GM12878 (cell line): ENCODE measurements at regions not wholly inside any gene's neighbourhood (a gene's known extent, or its start where the extent isn't known, plus 50 kb on each side); places are given as distances from the start of the nearest gene placed in this dataset.

Experiments used
- ATAC-seq: fragments of 200-7000 bp; cut with Tn5 transposase; 3 replicates; pipeline ENCODE4 v1.9.1; 2020; ENCODE audit warnings: mild to moderate bottlenecking, moderate library complexity
- BruUV-seq: library from RNA; stranded (reverse); fragments of 400-500 nt; replicated peaks from 2 replicates; lab custom pipeline; 2021; lab: Mats Ljungman, UMichigan
- CTCF ChIA-PET: fragments of 300-600 bp; sonication (Branson Sonifier 250); formaldehyde crosslinking; extraction: SDS; loops from one replicate; lab custom pipeline; 2021; ENCODE audit warnings: inconsistent platforms; lab: Yijun Ruan, JAX
- POLR2A ChIA-PET: fragments of 350-600 bp; formaldehyde crosslinking; extraction: SDS; loops from one replicate; lab custom pipeline; 2021; ENCODE audit warnings: inconsistent platforms; lab: Charles Lee
- RAD21 ChIA-PET: fragments of 300-600 bp; sonication (Branson Sonifier 250); formaldehyde crosslinking; loops from one replicate; lab custom pipeline; 2023; ENCODE audit warnings: antibody characterized with exemption; ENCODE audit not compliant: unreplicated experiment; lab: Charles Lee
- SMC1A ChIA-PET: fragments of 300-600 bp; sonication (Branson Sonifier 250); formaldehyde crosslinking; loops from one replicate; lab custom pipeline; 2023; ENCODE audit not compliant: unreplicated experiment, uncharacterized antibody; lab: Charles Lee
- DNase-seq: peaks from one replicate; pipeline ENCODE4 v3.0.0-alpha.2; 2011; ENCODE audit warnings: low read depth, low spot score
- FAIRE-seq: peaks from 3 replicates; lab custom pipeline; 2011; peaks lifted over from hg19 to GRCh38; lab: Jason Lieb, UNC
- H2AFZ ChIP-seq: 2 replicates; pipeline ENCODE4 v1.6.0; 2011; ENCODE audit warnings: low read depth, low read length, control low read depth; ENCODE audit not compliant: control insufficient read depth
- H3K27ac ChIP-seq: 2 replicates; pipeline ENCODE4 v1.5.1; 2011; ENCODE audit warnings: control low read depth; ENCODE audit not compliant: control insufficient read depth, insufficient read depth
- H3K27me3 ChIP-seq, 2 experiments: replicated peaks in 1 of 2; 2 replicates each; pipeline versions ENCODE4 v1.6.0 to v1.6.1; 2011; ENCODE audit warnings: low read length in 1 of 2; ENCODE audit not compliant: control insufficient read depth in 2 of 2, insufficient read depth in 2 of 2
- H3K36me3 ChIP-seq, 2 experiments: 2 replicates each; pipeline ENCODE4 v1.5.1; 2011; ENCODE audit warnings: low read length in 1 of 2; ENCODE audit not compliant: control insufficient read depth in 2 of 2, insufficient read depth in 2 of 2
- H3K4me1 ChIP-seq: 2 replicates; pipeline ENCODE4 v1.6.1; 2011; ENCODE audit warnings: mild to moderate bottlenecking, low read length, moderate library complexity, mixed read lengths; ENCODE audit not compliant: control insufficient read depth, insufficient read depth
- H3K4me2 ChIP-seq: 2 replicates; pipeline ENCODE4 v1.6.0; 2011; ENCODE audit warnings: control low read depth; ENCODE audit not compliant: control insufficient read depth, insufficient read depth
- H3K4me3 ChIP-seq: fragments of 200-600 bp; sonication (generic); 2 replicates; pipeline ENCODE4 v1.5.1; 2016
- H3K79me2 ChIP-seq: 2 replicates; pipeline ENCODE4 v1.6.0; 2011; ENCODE audit warnings: low read length; ENCODE audit not compliant: control insufficient read depth, insufficient read depth
- H3K9ac ChIP-seq: 2 replicates; pipeline ENCODE4 v1.8.0; 2011; ENCODE audit warnings: low read length, control low read depth, mixed read lengths; ENCODE audit not compliant: control insufficient read depth, insufficient read depth
- H3K9me3 ChIP-seq: replicated peaks from 3 replicates; pipeline ENCODE4 v1.5.1; 2011; ENCODE audit warnings: mild to moderate bottlenecking, low read length; ENCODE audit not compliant: control insufficient read depth, insufficient read depth
- H4K20me1 ChIP-seq: 2 replicates; pipeline ENCODE4 v1.6.0; 2011; ENCODE audit not compliant: control insufficient read depth, insufficient read depth
- ATF3 ChIP-seq: IDR thresholded peaks from 2 replicates; pipeline ENCODE4 v1.6.1; 2011; ENCODE audit warnings: low read depth, mild to moderate bottlenecking, low read length, moderate library complexity, borderline replicate concordance; ENCODE audit errors: extremely low read depth
- CEBPZ ChIP-seq: fragments of 150-350 bp; IDR thresholded peaks from 2 replicates; pipeline ENCODE4 v1.6.1; 2016; ENCODE audit warnings: low read depth, low read length
- EP300 ChIP-seq, 2 experiments: fragments of 150-350 bp in 1 of 2; IDR thresholded peaks; 2 replicates each; pipeline ENCODE4 v1.6.1; 2011 to 2012; ENCODE audit warnings: low read depth in 2 of 2, low read length in 2 of 2, borderline replicate concordance in 1 of 2, improper control_type of control experiment in 1 of 2, inconsistent platforms in 1 of 2; ENCODE audit not compliant: control insufficient read depth in 1 of 2
- HDAC6 ChIP-seq: fragments of 200-600 bp; sonication (generic); IDR thresholded peaks from one replicate; pipeline ENCODE4 v1.8.0; 2017; ENCODE audit warnings: antibody characterized with exemption; ENCODE audit not compliant: unreplicated experiment
- HDGF ChIP-seq: fragments of 450-650 bp; IDR thresholded peaks from 2 replicates; pipeline ENCODE4 v1.6.1; 2016; ENCODE audit warnings: antibody characterized with exemption
- MEF2A ChIP-seq: IDR thresholded peaks from 2 replicates; pipeline ENCODE4 v1.6.1; 2011; ENCODE audit warnings: low read depth, mild to moderate bottlenecking, low read length, moderate library complexity; ENCODE audit not compliant: insufficient read depth
- MYB ChIP-seq: fragments of 150-350 bp; IDR thresholded peaks from 2 replicates; pipeline ENCODE4 v1.6.1; 2014; ENCODE audit warnings: mild to moderate bottlenecking, low read depth, low read length, borderline replicate concordance
- NBN ChIP-seq: fragments of 450-650 bp; IDR thresholded peaks from 2 replicates; pipeline ENCODE4 v1.6.1; 2016
- NFXL1 ChIP-seq: fragments of 450-650 bp; IDR thresholded peaks from 2 replicates; pipeline ENCODE4 v1.6.1; 2017; ENCODE audit warnings: antibody characterized with exemption, mild to moderate bottlenecking, borderline replicate concordance
- RAD21 ChIP-seq: IDR thresholded peaks from 2 replicates; pipeline ENCODE4 v1.6.1; 2011; ENCODE audit warnings: mild to moderate bottlenecking, low read depth, low read length, moderate library complexity; ENCODE audit not compliant: insufficient read depth
- SPI1 ChIP-seq: IDR thresholded peaks from 2 replicates; pipeline ENCODE4 v1.6.1; 2011; ENCODE audit warnings: low read depth, mild to moderate bottlenecking, low read length, moderate library complexity, borderline replicate concordance; ENCODE audit not compliant: insufficient read depth
- SREBF1 ChIP-seq: IDR thresholded peaks from 2 replicates; pipeline ENCODE4 v1.6.1; 2012; ENCODE audit warnings: mild to moderate bottlenecking, low read length
- SRF ChIP-seq, 2 experiments: IDR thresholded peaks; 2 replicates each; pipeline ENCODE4 v1.6.1; 2011; ENCODE audit warnings: low read depth in 2 of 2, low read length in 2 of 2, mild to moderate bottlenecking in 1 of 2, moderate library complexity in 1 of 2
- TCF7 ChIP-seq: IDR thresholded peaks from 2 replicates; pipeline ENCODE4 v1.6.1; 2014; ENCODE audit warnings: antibody characterized with exemption, borderline replicate concordance
- WGBS: methylation state at CpG from one replicate; pipeline ENCODE4 v1.1.6; 2016; ENCODE audit warnings: low lambda C conversion rate; ENCODE audit not compliant: insufficient replicate concordance, insufficient coverage; ENCODE audit errors: missing lambda C conversion rate; 5-methylcytosine and 5-hydroxymethylcytosine counted together
- in situ Hi-C: fragments of 300-500 bp; cut with MboI; formaldehyde crosslinking; loops from 9 replicates; pipeline ENCODE4 v1.14.3; 2018; ENCODE audit warnings: mixed read lengths
- intact Hi-C: fragments of 100-400 bp; cut with micrococcal nuclease; formaldehyde crosslinking; loops from one replicate; pipeline ENCODE4 v1.14.2; 2022; ENCODE audit not compliant: unreplicated experiment
- TF ChIP-seq, protein P1 (sequence below): fragments of 450-650 bp; IDR thresholded peaks from 2 replicates; pipeline ENCODE4 v1.6.1; 2016; ENCODE audit warnings: mild to moderate bottlenecking, moderate library complexity, borderline replicate concordance
- TF ChIP-seq, protein P2 (sequence below): IDR thresholded peaks from 2 replicates; pipeline ENCODE4 v1.6.1; 2011; ENCODE audit warnings: mild to moderate bottlenecking, low read depth, low read length, moderate library complexity; ENCODE audit not compliant: insufficient replicate concordance

DNA sequence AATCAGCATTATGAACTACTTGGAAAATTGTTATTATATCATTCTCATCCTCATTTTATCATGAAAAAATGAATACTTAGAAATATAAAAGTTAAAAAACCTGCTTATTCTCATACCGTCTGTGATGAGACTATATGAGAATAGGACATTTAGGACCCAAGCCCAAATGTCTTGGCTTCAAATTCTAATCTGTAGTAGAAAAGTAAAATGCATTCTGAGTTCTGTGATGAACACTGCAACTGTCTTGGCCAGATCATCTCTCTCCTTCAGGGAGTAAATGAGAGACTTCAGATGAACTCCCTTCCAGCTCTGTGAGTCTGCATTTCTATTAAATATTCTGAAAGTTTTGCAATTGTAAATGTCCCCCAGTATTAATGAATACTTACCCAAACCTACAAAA, 940.7 kb upstream of the KLHL29 start:
- no peak for ATAC-seq
- FAIRE-seq: no peak
- in situ Hi-C loops: no loop called here
- ChIA-PET RAD21 (no interaction called here), SMC1A (no interaction called here), POLR2A (no interaction called here), CTCF (no interaction called here)
- intact Hi-C loops: no loop called here
- Histone ChIP-seq H3K4me3 (no peak overlapping the region), H3K4me1 (no peaks in the 10 kb centered on the region), H3K4me2 (no peak overlapping the region), H3K79me2 (no peaks in the 10 kb centered on the region), H3K9me3 (no peaks in the 10 kb centered on the region), H3K27ac (no peak overlapping the region), H3K9ac (no peak overlapping the region), H2AFZ (no peak overlapping the region), H4K20me1 (no peaks in the 10 kb centered on the region), H3K36me3 (no peaks in the 10 kb centered on the region), H3K27me3 (no peaks in the 10 kb centered on the region)
- no TSS peak for BruUV-seq
- no peak for DNase-seq
- 30% methylated on average over 1 of the region's 1 CpG for WGBS
- TF ChIP-seq SREBF1: no peak
- no peak for TF ChIP-seq NFXL1
- TF ChIP-seq MYB: no peak
- TF ChIP-seq HDAC6: no peak
- TF ChIP-seq EP300 (IDR thresholded peaks at IDR 0.05; ENCODE audit: borderline replicate concordance in 1 of 2, control insufficient read depth in 1 of 2, low read depth in 2 of 2, low read length in 2 of 2): no peak
- TF ChIP-seq MEF2A: no peak
- TF ChIP-seq TCF7: no peak
- TF ChIP-seq, protein P1, sequence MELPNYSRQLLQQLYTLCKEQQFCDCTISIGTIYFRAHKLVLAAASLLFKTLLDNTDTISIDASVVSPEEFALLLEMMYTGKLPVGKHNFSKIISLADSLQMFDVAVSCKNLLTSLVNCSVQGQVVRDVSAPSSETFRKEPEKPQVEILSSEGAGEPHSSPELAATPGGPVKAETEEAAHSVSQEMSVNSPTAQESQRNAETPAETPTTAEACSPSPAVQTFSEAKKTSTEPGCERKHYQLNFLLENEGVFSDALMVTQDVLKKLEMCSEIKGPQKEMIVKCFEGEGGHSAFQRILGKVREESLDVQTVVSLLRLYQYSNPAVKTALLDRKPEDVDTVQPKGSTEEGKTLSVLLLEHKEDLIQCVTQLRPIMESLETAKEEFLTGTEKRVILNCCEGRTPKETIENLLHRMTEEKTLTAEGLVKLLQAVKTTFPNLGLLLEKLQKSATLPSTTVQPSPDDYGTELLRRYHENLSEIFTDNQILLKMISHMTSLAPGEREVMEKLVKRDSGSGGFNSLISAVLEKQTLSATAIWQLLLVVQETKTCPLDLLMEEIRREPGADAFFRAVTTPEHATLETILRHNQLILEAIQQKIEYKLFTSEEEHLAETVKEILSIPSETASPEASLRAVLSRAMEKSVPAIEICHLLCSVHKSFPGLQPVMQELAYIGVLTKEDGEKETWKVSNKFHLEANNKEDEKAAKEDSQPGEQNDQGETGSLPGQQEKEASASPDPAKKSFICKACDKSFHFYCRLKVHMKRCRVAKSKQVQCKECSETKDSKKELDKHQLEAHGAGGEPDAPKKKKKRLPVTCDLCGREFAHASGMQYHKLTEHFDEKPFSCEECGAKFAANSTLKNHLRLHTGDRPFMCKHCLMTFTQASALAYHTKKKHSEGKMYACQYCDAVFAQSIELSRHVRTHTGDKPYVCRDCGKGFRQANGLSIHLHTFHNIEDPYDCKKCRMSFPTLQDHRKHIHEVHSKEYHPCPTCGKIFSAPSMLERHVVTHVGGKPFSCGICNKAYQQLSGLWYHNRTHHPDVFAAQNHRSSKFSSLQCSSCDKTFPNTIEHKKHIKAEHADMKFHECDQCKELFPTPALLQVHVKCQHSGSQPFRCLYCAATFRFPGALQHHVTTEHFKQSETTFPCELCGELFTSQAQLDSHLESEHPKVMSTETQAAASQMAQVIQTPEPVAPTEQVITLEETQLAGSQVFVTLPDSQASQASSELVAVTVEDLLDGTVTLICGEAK: no peak
- TF ChIP-seq NBN: no peak
- TF ChIP-seq SRF (IDR thresholded peaks at IDR 0.05; ENCODE audit: low read depth in 2 of 2, low read length in 2 of 2): no peak
- no peak for TF ChIP-seq SPI1
- no peak for TF ChIP-seq RAD21
- TF ChIP-seq, protein P2, sequence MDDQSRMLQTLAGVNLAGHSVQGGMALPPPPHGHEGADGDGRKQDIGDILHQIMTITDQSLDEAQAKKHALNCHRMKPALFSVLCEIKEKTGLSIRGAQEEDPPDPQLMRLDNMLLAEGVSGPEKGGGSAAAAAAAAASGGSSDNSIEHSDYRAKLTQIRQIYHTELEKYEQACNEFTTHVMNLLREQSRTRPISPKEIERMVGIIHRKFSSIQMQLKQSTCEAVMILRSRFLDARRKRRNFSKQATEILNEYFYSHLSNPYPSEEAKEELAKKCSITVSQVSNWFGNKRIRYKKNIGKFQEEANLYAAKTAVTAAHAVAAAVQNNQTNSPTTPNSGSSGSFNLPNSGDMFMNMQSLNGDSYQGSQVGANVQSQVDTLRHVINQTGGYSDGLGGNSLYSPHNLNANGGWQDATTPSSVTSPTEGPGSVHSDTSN: no peak
- no peak for TF ChIP-seq ATF3
- no peak for TF ChIP-seq HDGF
- no peak for TF ChIP-seq CEBPZ
